ENCODE measurements at regions not wholly inside any gene's neighbourhood (a gene's known extent, or its start where the extent isn't known, plus 50 kb on each side); places are given as distances from the start of the nearest gene placed in this dataset.

GRCh38 chr6:92762443-92763273 lies 656.7 kb downstream of the EPHA7 start:
- no peak for TF ChIP-seq EZH2 (IDR thresholded peaks at IDR 0.05; ENCODE audit: borderline replicate concordance, low read depth, low read length, poor library complexity, severe bottlenecking)
- TF ChIP-seq CTCF (conservative IDR thresholded peaks at IDR 0.05; ENCODE audit: low read depth, low read length), result no peak

GRCh38 chr6:92759178-92759577 lies 660.2 kb downstream of the EPHA7 start:
- no peak for TF ChIP-seq EZH2 (IDR thresholded peaks at IDR 0.05; ENCODE audit: borderline replicate concordance, low read depth, low read length, poor library complexity, severe bottlenecking)
- no peak for TF ChIP-seq CTCF (conservative IDR thresholded peaks at IDR 0.05; ENCODE audit: low read depth, low read length)
- Histone ChIP-seq H3K4me1 (ENCODE audit: insufficient read depth, low read length, poor library complexity, severe bottlenecking) (no peaks in the 10 kb centered on the region), H3K27ac (ENCODE audit: low read depth, low read length, poor library complexity, severe bottlenecking) (no peak overlapping the region), H3K9me3 (ENCODE audit: low read depth, low read length, poor library complexity, severe bottlenecking) (no peaks in the 10 kb centered on the region), H3K27me3 (replicated peaks; ENCODE audit: insufficient read depth, low read depth, low read length, poor library complexity) (no peaks in the 10 kb centered on the region), H3K4me3 (ENCODE audit: low read depth, low read length, poor library complexity, severe bottlenecking) (no peak overlapping the region), H3K36me3 (ENCODE audit: insufficient read depth, low read length, poor library complexity, severe bottlenecking) (no peaks in the 10 kb centered on the region)
- BruUV-seq (replicated peaks), result no TSS peak
- DNase-seq (ENCODE audit: low spot score), result no peak
- ChIA-PET CTCF (no interaction called here), POLR2A (ENCODE audit: low non-redundant PET) (no interaction called here)
- intact Hi-C loops (cut with micrococcal nuclease; ENCODE audit: unreplicated experiment), result no loop called here

More at GRCh38 chr6:92762443-92763273, 656.7 kb downstream of the EPHA7 start:
- ChIA-PET CTCF (no interaction called here), POLR2A (ENCODE audit: low non-redundant PET) (no interaction called here)
- DNase-seq (ENCODE audit: low spot score), result no peak
- BruUV-seq (replicated peaks), result no TSS peak
- no peak overlapping the region for H3K27ac ChIP-seq (ENCODE audit: low read depth, low read length, poor library complexity, severe bottlenecking)
- H3K9me3 ChIP-seq (ENCODE audit: low read depth, low read length, poor library complexity, severe bottlenecking), result no peaks in the 10 kb centered on the region
- H3K4me3 ChIP-seq (ENCODE audit: low read depth, low read length, poor library complexity, severe bottlenecking), result no peak overlapping the region
- no peaks in the 10 kb centered on the region for H3K4me1 ChIP-seq (ENCODE audit: insufficient read depth, low read length, poor library complexity, severe bottlenecking)
- no peaks in the 10 kb centered on the region for H3K27me3 ChIP-seq (replicated peaks; ENCODE audit: insufficient read depth, low read depth, low read length, poor library complexity)
- intact Hi-C loops (cut with micrococcal nuclease; ENCODE audit: unreplicated experiment), result no loop called here
- H3K36me3 ChIP-seq (ENCODE audit: insufficient read depth, low read length, poor library complexity, severe bottlenecking), result no peaks in the 10 kb centered on the region

- Histone ChIP-seq H3K4me3 (ENCODE audit: low read depth, low read length, poor library complexity, severe bottlenecking) (no peak overlapping the region), H3K9me3 (ENCODE audit: low read depth, low read length, poor library complexity, severe bottlenecking) (no peaks in the 10 kb centered on the region), H3K36me3 (ENCODE audit: insufficient read depth, low read length, poor library complexity, severe bottlenecking) (no peaks in the 10 kb centered on the region), H3K27me3 (replicated peaks; ENCODE audit: insufficient read depth, low read depth, low read length, poor library complexity) (no peaks in the 10 kb centered on the region), H3K27ac (ENCODE audit: low read depth, low read length, poor library complexity, severe bottlenecking) (no peak overlapping the region), H3K4me1 (ENCODE audit: insufficient read depth, low read length, poor library complexity, severe bottlenecking) (no peaks in the 10 kb centered on the region)
- DNase-seq (ENCODE audit: low spot score), result no peak
- no TSS peak for BruUV-seq (replicated peaks)
- POLR2A ChIA-PET (ENCODE audit: low non-redundant PET), result no interaction called here
- CTCF ChIA-PET, result no interaction called here
- TF ChIP-seq CTCF (conservative IDR thresholded peaks at IDR 0.05; ENCODE audit: low read depth, low read length) (no peak), EZH2 (IDR thresholded peaks at IDR 0.05; ENCODE audit: borderline replicate concordance, low read depth, low read length, poor library complexity, severe bottlenecking) (no peak)
- intact Hi-C loops (cut with micrococcal nuclease; ENCODE audit: unreplicated experiment), result no loop called here
These were observed 661.4 kb downstream of the EPHA7 start for GRCh38 chr6:92757925-92758324.

Measured in A673 (cell line).